Neuronal stem cell (in vitro differentiated cells): ENCODE measurements at regions not wholly inside any gene's neighbourhood (a gene's known extent, or its start where the extent isn't known, plus 50 kb on each side); places are given as distances from the start of the nearest gene placed in this dataset.

Experiments used
- DNase-seq: peaks from one replicate; pipeline ENCODE4 v3.0.0-alpha.2; 2013; ENCODE audit warnings: low spot score
- H2AFZ ChIP-seq: one replicate; pipeline ENCODE4 v1.6.1; 2013; ENCODE audit warnings: mild to moderate bottlenecking, low read length, inconsistent platforms
- H2AK5ac ChIP-seq: 2 replicates; pipeline ENCODE4 v1.6.1; 2013; ENCODE audit warnings: low read depth, mild to moderate bottlenecking, inconsistent platforms, low read length, moderate library complexity, mixed read lengths
- H2BK120ac ChIP-seq: 2 replicates; pipeline ENCODE4 v1.6.1; 2013; ENCODE audit warnings: low read depth, mild to moderate bottlenecking, inconsistent platforms, low read length, moderate library complexity, mixed read lengths
- H2BK12ac ChIP-seq: one replicate; pipeline ENCODE4 v1.6.1; 2013; ENCODE audit warnings: low read length, inconsistent platforms
- H2BK15ac ChIP-seq: 2 replicates; pipeline ENCODE4 v1.6.1; 2013; ENCODE audit warnings: mild to moderate bottlenecking, low read length, inconsistent platforms, mixed read lengths
- H2BK5ac ChIP-seq: one replicate; pipeline ENCODE4 v1.6.1; 2013; ENCODE audit warnings: inconsistent platforms, mild to moderate bottlenecking, low read length, moderate library complexity
- H3K14ac ChIP-seq: one replicate; pipeline ENCODE4 v1.6.1; 2013; ENCODE audit warnings: low read length, inconsistent platforms
- H3K18ac ChIP-seq: 2 replicates; pipeline ENCODE4 v1.6.1; 2013; ENCODE audit warnings: low read length, inconsistent platforms
- H3K23ac ChIP-seq: 2 replicates; pipeline ENCODE4 v1.6.1; 2013; ENCODE audit warnings: low read depth, mild to moderate bottlenecking, mixed read lengths, low read length, inconsistent platforms; ENCODE audit not compliant: poor library complexity
- H3K27ac ChIP-seq: replicated peaks from 3 replicates; pipeline ENCODE4 v1.5.1; 2013; ENCODE audit warnings: low read length, inconsistent platforms
- H3K27me3 ChIP-seq, 3 experiments: 2 replicates each; pipeline ENCODE4 v1.6.1; 2013; ENCODE audit warnings: low read length in 3 of 3, mild to moderate bottlenecking in 2 of 3, inconsistent platforms in 1 of 3, low read depth in 1 of 3, mixed read lengths in 1 of 3, moderate library complexity in 1 of 3; ENCODE audit not compliant: control insufficient read depth in 3 of 3, insufficient read depth in 3 of 3
- H3K36me3 ChIP-seq, 2 donors: replicated peaks in 1 of 2; 2 replicates each; pipeline ENCODE4 v1.6.1; 2013; ENCODE audit warnings: low read length in 2 of 2; ENCODE audit not compliant: control insufficient read depth in 2 of 2, insufficient read depth in 2 of 2
- H3K4ac ChIP-seq: 2 replicates; pipeline ENCODE4 v1.6.1; 2013; ENCODE audit warnings: inconsistent platforms, mild to moderate bottlenecking, low read length, moderate library complexity
- H3K4me1 ChIP-seq, 2 donors: 1 replicate in 1 of 2; 2 replicates in 1 of 2; pipeline ENCODE4 v1.6.1; 2013; ENCODE audit warnings: low read length in 2 of 2, low read depth in 1 of 2; ENCODE audit not compliant: control insufficient read depth in 2 of 2, insufficient read depth in 1 of 2
- H3K4me2 ChIP-seq: one replicate; pipeline ENCODE4 v1.6.1; 2013; ENCODE audit warnings: mild to moderate bottlenecking, low read length, inconsistent platforms; ENCODE audit not compliant: insufficient read depth, poor library complexity, severe bottlenecking
- H3K4me3 ChIP-seq, 2 donors: 2 replicates each; pipeline ENCODE4 v1.5.1; 2013; ENCODE audit warnings: low read length in 2 of 2, mild to moderate bottlenecking in 2 of 2, inconsistent platforms in 1 of 2, moderate library complexity in 1 of 2
- H3K79me1 ChIP-seq: one replicate; pipeline ENCODE4 v1.6.1; 2013; ENCODE audit warnings: low read depth, mild to moderate bottlenecking, inconsistent platforms, low read length, moderate library complexity
- H3K9ac ChIP-seq: one replicate; pipeline ENCODE4 v1.6.1; 2013; ENCODE audit warnings: mild to moderate bottlenecking, low read depth, low read length, inconsistent platforms; ENCODE audit not compliant: poor library complexity
- H3K9me3 ChIP-seq, 2 donors: replicated peaks in 1 of 2; 2 replicates each; pipeline versions ENCODE3 to v1.6.1; 2013; ENCODE audit warnings: low read length in 2 of 2, mild to moderate bottlenecking in 2 of 2, inconsistent platforms in 1 of 2, low read depth in 1 of 2, mixed read lengths in 1 of 2, moderate library complexity in 1 of 2; ENCODE audit not compliant: control insufficient read depth in 2 of 2, insufficient read depth in 1 of 2
- H4K8ac ChIP-seq: one replicate; pipeline ENCODE4 v1.6.1; 2013; ENCODE audit warnings: low read depth, mild to moderate bottlenecking, inconsistent platforms, low read length, moderate library complexity
- H4K91ac ChIP-seq: one replicate; pipeline ENCODE4 v1.6.1; 2013; ENCODE audit warnings: low read length, low read depth, mild to moderate bottlenecking, inconsistent platforms; ENCODE audit not compliant: poor library complexity
- WGBS, 2 donors: extraction: QIAGEN DNeasy Blood & Tissue Kit; methylation state at CpG; one replicate each; pipeline ENCODE4 v1.1.7; 2013; ENCODE audit warnings: missing lambda C conversion rate in 2 of 2, mixed read lengths in 1 of 2; ENCODE audit not compliant: insufficient read length in 2 of 2, insufficient replicate concordance in 1 of 2; ENCODE audit errors: extremely low coverage in 2 of 2; 5-methylcytosine and 5-hydroxymethylcytosine counted together

GRCh38 chr2:17115042-17115441 lies 403.2 kb downstream of the RAD51AP2 start:
- Histone ChIP-seq H2AK5ac (no peak overlapping the region), H2BK5ac (no peak overlapping the region), H2BK12ac (no peak overlapping the region), H3K9me3 (no peaks in the 10 kb centered on the region), H3K27me3 (no peaks in the 10 kb centered on the region), H3K14ac (no peak overlapping the region), H3K4me2 (no peak overlapping the region), H2BK15ac (no peak overlapping the region), H2AFZ (no peak overlapping the region), H3K36me3 (no peaks in the 10 kb centered on the region), H3K27ac (no peak overlapping the region), H3K4me1 (no peaks in the 10 kb centered on the region), H4K91ac (no peak overlapping the region), H4K8ac (no peak overlapping the region), H3K79me1 (no peaks in the 10 kb centered on the region), H3K4me3 (no peak overlapping the region), H3K18ac (no peak overlapping the region), H3K4ac (no peak overlapping the region), H3K23ac (no peak overlapping the region), H2BK120ac (no peak overlapping the region), H3K9ac (no peak overlapping the region)
- no CpG with 5 or more reads among the region's 2 CpGs for WGBS, 2 donors
- DNase-seq, result no peak

GRCh38 chr2:17107871-17108270 lies 410.4 kb downstream of the RAD51AP2 start:
- no peak overlapping the region for H2BK15ac ChIP-seq
- no peaks in the 10 kb centered on the region for H3K27me3 ChIP-seq
- H3K9me3 ChIP-seq, result no peaks in the 10 kb centered on the region
- H3K36me3 ChIP-seq, result no peaks in the 10 kb centered on the region
- H2BK5ac ChIP-seq, result no peak overlapping the region
- no peak overlapping the region for H2BK12ac ChIP-seq
- no peak overlapping the region for H2AK5ac ChIP-seq
- H2BK120ac ChIP-seq, result no peak overlapping the region
- no peak overlapping the region for H3K14ac ChIP-seq
- WGBS, 2 donors, result no CpG with 5 or more reads among the region's 2 CpGs
- H3K27ac ChIP-seq, result no peak overlapping the region
- H3K4ac ChIP-seq, result no peak overlapping the region
- H3K4me1 ChIP-seq, result no peaks in the 10 kb centered on the region
- DNase-seq, result no peak
- H2AFZ ChIP-seq, result no peak overlapping the region
- no peak overlapping the region for H3K4me3 ChIP-seq
- no peak overlapping the region for H3K4me2 ChIP-seq
- H3K79me1 ChIP-seq, result no peaks in the 10 kb centered on the region
- no peak overlapping the region for H4K8ac ChIP-seq
- no peak overlapping the region for H4K91ac ChIP-seq
- no peak overlapping the region for H3K9ac ChIP-seq
- H3K23ac ChIP-seq, result no peak overlapping the region
- H3K18ac ChIP-seq, result no peak overlapping the region

GRCh38 chr2:17107151-17107550 lies 411.1 kb downstream of the RAD51AP2 start:
- H3K79me1 ChIP-seq, result no peaks in the 10 kb centered on the region
- no peak overlapping the region for H2BK5ac ChIP-seq
- no peak overlapping the region for H3K23ac ChIP-seq
- H3K4me1 ChIP-seq, result no peaks in the 10 kb centered on the region
- H3K4me2 ChIP-seq, result no peak overlapping the region
- no peak overlapping the region for H3K27ac ChIP-seq
- no peak overlapping the region for H3K4me3 ChIP-seq
- H3K4ac ChIP-seq, result no peak overlapping the region
- no peak overlapping the region for H3K9ac ChIP-seq
- no peak overlapping the region for H4K8ac ChIP-seq
- no peak overlapping the region for H2BK120ac ChIP-seq
- WGBS, 2 donors, result no CpG with 5 or more reads among the region's 2 CpGs
- H2BK15ac ChIP-seq, result no peak overlapping the region
- H2BK12ac ChIP-seq, result no peak overlapping the region
- no peak for DNase-seq
- H3K9me3 ChIP-seq, result no peaks in the 10 kb centered on the region
- H3K36me3 ChIP-seq, result no peaks in the 10 kb centered on the region
- H3K27me3 ChIP-seq, result no peaks in the 10 kb centered on the region
- H4K91ac ChIP-seq, result no peak overlapping the region
- no peak overlapping the region for H2AFZ ChIP-seq
- H3K14ac ChIP-seq, result no peak overlapping the region
- H2AK5ac ChIP-seq, result no peak overlapping the region
- no peak overlapping the region for H3K18ac ChIP-seq

- Histone ChIP-seq H3K79me1 (no peaks in the 10 kb centered on the region), H3K27me3 (no peaks in the 10 kb centered on the region), H3K27ac (no peak overlapping the region), H2BK5ac (no peak overlapping the region), H3K23ac (no peak overlapping the region), H3K9me3 (no peaks in the 10 kb centered on the region), H4K91ac (no peak overlapping the region), H2BK12ac (no peak overlapping the region), H3K14ac (no peak overlapping the region), H2BK15ac (no peak overlapping the region), H3K4me2 (no peak overlapping the region), H3K18ac (no peak overlapping the region), H3K4me1 (no peaks in the 10 kb centered on the region), H3K4ac (no peak overlapping the region), H2AK5ac (no peak overlapping the region), H4K8ac (no peak overlapping the region), H3K9ac (no peak overlapping the region), H3K36me3 (no peaks in the 10 kb centered on the region), H2BK120ac (no peak overlapping the region), H2AFZ (no peak overlapping the region), H3K4me3 (no peak overlapping the region)
- no peak for DNase-seq
- no CpG with 5 or more reads among the region's 1 CpG for WGBS, 2 donors
Observed at GRCh38 chr2:17106418-17106817, 411.8 kb downstream of the RAD51AP2 start.
